GM23248 (cell line): ENCODE measurements at regions not wholly inside any gene's neighbourhood (a gene's known extent, or its start where the extent isn't known, plus 50 kb on each side); places are given as distances from the start of the nearest gene placed in this dataset.
A peak's percentile ranks its signal among the peaks of the same experiment; 100 is the strongest.

Experiments used
- DNase-seq: peaks from one replicate; pipeline ENCODE4 v3.0.0-alpha.2; 2015
- H2AFZ ChIP-seq: fragments of 200-600 bp; sonication (generic); 2 replicates; pipeline ENCODE4 v1.6.1; 2016; ENCODE audit warnings: antibody characterized with exemption
- H3F3A ChIP-seq: fragments of 200-600 bp; sonication (generic); 2 replicates; pipeline ENCODE4 v1.6.1; 2016; ENCODE audit warnings: mild to moderate bottlenecking, antibody characterized with exemption, mixed run types; ENCODE audit not compliant: insufficient read depth
- H3K27ac ChIP-seq: fragments of 200-600 bp; sonication (generic); 2 replicates; pipeline ENCODE4 v1.5.1; 2016; ENCODE audit warnings: mild to moderate bottlenecking
- H3K27me3 ChIP-seq: fragments of 200-600 bp; sonication (generic); replicated peaks from 2 replicates; pipeline ENCODE4 v1.6.1; 2016; ENCODE audit warnings: mild to moderate bottlenecking; ENCODE audit not compliant: insufficient read depth
- H3K36me3 ChIP-seq: fragments of 200-600 bp; sonication (generic); 2 replicates; pipeline ENCODE4 v1.6.1; 2016; ENCODE audit warnings: low read depth, mild to moderate bottlenecking
- H3K4me1 ChIP-seq: fragments of 200-600 bp; sonication (generic); 2 replicates; pipeline ENCODE4 v1.6.1; 2016; ENCODE audit warnings: mild to moderate bottlenecking; ENCODE audit not compliant: insufficient read depth
- H3K4me2 ChIP-seq: fragments of 200-600 bp; sonication (generic); one replicate; pipeline ENCODE4 v1.6.1; 2016; ENCODE audit warnings: mild to moderate bottlenecking; ENCODE audit not compliant: unreplicated experiment
- H3K4me3 ChIP-seq: fragments of 200-600 bp; sonication (generic); 2 replicates; pipeline ENCODE4 v1.5.1; 2016; ENCODE audit warnings: mild to moderate bottlenecking
- H3K79me2 ChIP-seq: fragments of 200-600 bp; sonication (generic); 2 replicates; pipeline ENCODE4 v1.6.1; 2016; ENCODE audit warnings: mild to moderate bottlenecking; ENCODE audit not compliant: insufficient read depth
- H3K9ac ChIP-seq: fragments of 200-600 bp; sonication (generic); 2 replicates; pipeline ENCODE4 v1.6.1; 2016; ENCODE audit warnings: mild to moderate bottlenecking
- H3K9me2 ChIP-seq: fragments of 200-600 bp; sonication (generic); 2 replicates; pipeline ENCODE4 v1.6.1; 2016; ENCODE audit warnings: mixed run types, mild to moderate bottlenecking, moderate library complexity; ENCODE audit not compliant: insufficient read depth
- H3K9me3 ChIP-seq: fragments of 200-600 bp; sonication (generic); one replicate; pipeline ENCODE4 v1.6.1; 2017; ENCODE audit warnings: low read depth
- H4K20me1 ChIP-seq: fragments of 200-600 bp; sonication (generic); 2 replicates; pipeline ENCODE4 v1.6.0; 2016; ENCODE audit not compliant: insufficient read depth
- EZH2 ChIP-seq: fragments of 200-600 bp; sonication (generic); IDR thresholded peaks from 2 replicates; pipeline ENCODE4 v1.6.1; 2018; ENCODE audit warnings: antibody characterized with exemption, mild to moderate bottlenecking; ENCODE audit not compliant: insufficient read depth, poor library complexity, severe bottlenecking
- EZH2phosphoT487 ChIP-seq: fragments of 200-600 bp; sonication (generic); IDR thresholded peaks from 2 replicates; pipeline ENCODE4 v1.6.1; 2018; ENCODE audit warnings: antibody characterized with exemption, moderate library complexity, mild to moderate bottlenecking, low read depth; ENCODE audit not compliant: insufficient read depth
- WGBS, 2 experiments: methylation state at CpG; one replicate each; pipeline ENCODE4 v1.1.6; 2015 to 2017; ENCODE audit warnings: low lambda C conversion rate in 2 of 2, low coverage in 1 of 2; ENCODE audit errors: missing lambda C conversion rate in 2 of 2; 5-methylcytosine and 5-hydroxymethylcytosine counted together
- in situ Hi-C: fragments of 300-500 bp; cut with MboI; formaldehyde crosslinking; loops from 2 replicates; pipeline ENCODE4 v1.15.0; 2020

- Histone ChIP-seq H2AFZ (peak overlapping the region; percentile 21; the same call in 1 of the 2 replicates), H3K27me3 (no peaks in the 10 kb centered on the region), H3K4me1 (peaks cover 16% of the 10 kb centered on the region), H3F3A (peaks cover 15% of the 10 kb centered on the region; the same call in 1 of the 2 replicates), H3K36me3 (no peaks in the 10 kb centered on the region), H3K27ac (no peak overlapping the region), H3K9me3 (no peaks in the 10 kb centered on the region), H4K20me1 (no peaks in the 10 kb centered on the region), H3K4me3 (no peak overlapping the region), H3K9me2 (no peaks in the 10 kb centered on the region), H3K79me2 (no peaks in the 10 kb centered on the region), H3K4me2 (no peak overlapping the region), H3K9ac (no peak overlapping the region)
- 33 to 36% methylated on average over 1 of the region's 1 CpG for WGBS, 2 experiments
- in situ Hi-C loops: loop anchor here (25.0 kb wide), 1 partner anchor 729 kb away; no protein-coding TSS in a partner anchor
- DNase-seq: peak; percentile 16
- TF ChIP-seq EZH2 (no peak), EZH2phosphoT487 (no peak)
Observed at GRCh38 chr10:30758338-30758737, 128.8 kb upstream of the LYZL2 start.

- WGBS, 2 experiments: 99% methylated on average over 3 of the region's 3 CpGs
- in situ Hi-C loops: loop anchor here (25.0 kb wide), 1 partner anchor 730 kb away; no protein-coding TSS in a partner anchor
- no peak overlapping the region for H3K4me3 ChIP-seq
Observed at GRCh38 chr10:30756896-30757295, 127.3 kb upstream of the LYZL2 start.

GRCh38 chr10:30756151-30756550 is 126.6 kb upstream of the LYZL2 start:
- Histone ChIP-seq H3K36me3 (no peaks in the 10 kb centered on the region), H3K4me1 (peaks cover 24% of the 10 kb centered on the region), H3K9me3 (no peaks in the 10 kb centered on the region), H4K20me1 (no peaks in the 10 kb centered on the region), H3K4me3 (no peak overlapping the region), H3F3A (peaks cover 15% of the 10 kb centered on the region; the same call in 1 of the 2 replicates), H3K9me2 (no peaks in the 10 kb centered on the region), H2AFZ (no peak overlapping the region; the same call in 1 of the 2 replicates), H3K27me3 (no peaks in the 10 kb centered on the region), H3K4me2 (no peak overlapping the region), H3K79me2 (no peaks in the 10 kb centered on the region), H3K9ac (no peak overlapping the region), H3K27ac (peak overlapping the region; percentile 57; the same call in 1 of the 2 replicates)
- WGBS, 2 experiments: 26 to 40% methylated on average over 2 of the region's 2 CpGs
- in situ Hi-C loops: loop anchor here (25.0 kb wide), 1 partner anchor 731 kb away; no protein-coding TSS in a partner anchor
- no peak for TF ChIP-seq EZH2phosphoT487
- no peak for TF ChIP-seq EZH2
- no peak for DNase-seq

More at GRCh38 chr10:30756896-30757295, 127.3 kb upstream of the LYZL2 start:
- TF ChIP-seq EZH2: no peak
- TF ChIP-seq EZH2phosphoT487: no peak
- peaks cover 21% of the 10 kb centered on the region for H3K4me1 ChIP-seq
- H3F3A ChIP-seq: peaks cover 15% of the 10 kb centered on the region; the same call in 1 of the 2 replicates
- no peak overlapping the region for H3K4me2 ChIP-seq
- H4K20me1 ChIP-seq: no peaks in the 10 kb centered on the region
- no peaks in the 10 kb centered on the region for H3K9me3 ChIP-seq
- H3K9ac ChIP-seq: no peak overlapping the region
- no peak overlapping the region for H2AFZ ChIP-seq
- DNase-seq: no peak
- no peaks in the 10 kb centered on the region for H3K36me3 ChIP-seq
- no peaks in the 10 kb centered on the region for H3K79me2 ChIP-seq
- H3K9me2 ChIP-seq: no peaks in the 10 kb centered on the region
- no peaks in the 10 kb centered on the region for H3K27me3 ChIP-seq
- H3K27ac ChIP-seq: no peak overlapping the region

GRCh38 chr10:30755441-30755953 is 125.9 kb upstream of the LYZL2 start:
- peaks cover 15% of the 10 kb centered on the region; the same call in 1 of the 2 replicates for H3F3A ChIP-seq
- H3K4me1 ChIP-seq: peaks cover 24% of the 10 kb centered on the region
- H3K9me3 ChIP-seq: no peaks in the 10 kb centered on the region
- peak overlapping the region; percentile 15; the same call in 1 of the 2 replicates for H3K4me3 ChIP-seq
- H3K4me2 ChIP-seq: peak overlapping the region; percentile 55
- H2AFZ ChIP-seq: peak overlapping the region; percentile 73
- H3K27ac ChIP-seq: peak overlapping the region; percentile 57
- WGBS, 2 experiments: 2 to 7% methylated on average over 6 of the region's 6 CpGs
- TF ChIP-seq EZH2 (no peak), EZH2phosphoT487 (no peak)
- H3K36me3 ChIP-seq: no peaks in the 10 kb centered on the region
- in situ Hi-C loops: loop anchor here (25.0 kb wide), 1 partner anchor 732 kb away; no protein-coding TSS in a partner anchor
- no peaks in the 10 kb centered on the region for H3K79me2 ChIP-seq
- H4K20me1 ChIP-seq: no peaks in the 10 kb centered on the region
- H3K9ac ChIP-seq: peak overlapping the region; percentile 33; the same call in 1 of the 2 replicates
- no peaks in the 10 kb centered on the region for H3K9me2 ChIP-seq
- peak; percentile 69 for DNase-seq
- H3K27me3 ChIP-seq: no peaks in the 10 kb centered on the region
